HepG2 (cell line): ENCODE measurements at regions not wholly inside any gene's neighbourhood (a gene's known extent, or its start where the extent isn't known, plus 50 kb on each side); places are given as distances from the start of the nearest gene placed in this dataset.
A peak's percentile ranks its signal among the peaks of the same experiment; 100 is the strongest.

ENCODE experiments used
- BCLAF1 ChIP-seq: fragments of 450-650 bp; IDR thresholded peaks from 2 replicates; pipeline ENCODE4 v1.6.1; 2017; ENCODE audit warnings: mild to moderate bottlenecking
- EED ChIP-seq: sonication (generic); formaldehyde crosslinking; IDR thresholded peaks from 2 replicates; pipeline ENCODE4 v1.5.0; 2020; ENCODE audit warnings: mild to moderate bottlenecking, missing genetic modification reagents
- FOXC1 ChIP-seq: sonication (generic); formaldehyde crosslinking; IDR thresholded peaks from 2 replicates; pipeline ENCODE4 v1.8.0; 2022; ENCODE audit warnings: mild to moderate bottlenecking, missing genetic modification reagents, borderline replicate concordance
- FOXK1 ChIP-seq: sonication (generic); formaldehyde crosslinking; IDR thresholded peaks from 2 replicates; pipeline ENCODE4 v1.4.0; 2020; ENCODE audit warnings: low read depth, missing genetic modification reagents, borderline replicate concordance
- JDP2 ChIP-seq: sonication (generic); formaldehyde crosslinking; IDR thresholded peaks from 2 replicates; pipeline ENCODE4 v1.8.1; 2022; ENCODE audit warnings: missing genetic modification reagents, borderline replicate concordance
- KMT2B ChIP-seq: IDR thresholded peaks from 2 replicates; pipeline ENCODE4 v1.6.1; 2016; ENCODE audit warnings: missing genetic modification reagents, missing compliant biosample characterization
- MTA1 ChIP-seq: sonication (generic); formaldehyde crosslinking; IDR thresholded peaks from 2 replicates; pipeline ENCODE4 v1.4.0; 2020; ENCODE audit warnings: missing genetic modification reagents, mild to moderate bottlenecking, borderline replicate concordance
- PBX2 ChIP-seq: IDR thresholded peaks from 2 replicates; pipeline ENCODE4 v1.6.1; 2016; ENCODE audit warnings: control low read depth
- TBL1XR1 ChIP-seq: fragments of 150-350 bp; IDR thresholded peaks from 2 replicates; pipeline ENCODE4 v1.6.1; 2014; ENCODE audit warnings: borderline replicate concordance, low read length; ENCODE audit not compliant: partially characterized antibody
- TBP ChIP-seq: sonication (generic); formaldehyde crosslinking; IDR thresholded peaks from 2 replicates; pipeline ENCODE4 v1.5.0; 2020; ENCODE audit warnings: missing genetic modification reagents
- WIZ ChIP-seq: sonication (generic); formaldehyde crosslinking; IDR thresholded peaks from 2 replicates; pipeline ENCODE4 v1.5.1; 2020; ENCODE audit warnings: mild to moderate bottlenecking, missing genetic modification reagents
- ZBTB20 ChIP-seq: sonication (generic); formaldehyde crosslinking; IDR thresholded peaks from 2 replicates; pipeline ENCODE4 v1.8.1; 2023; ENCODE audit warnings: missing genetic modification reagents, low read depth, mild to moderate bottlenecking, borderline replicate concordance
- ZFY ChIP-seq: sonication (generic); formaldehyde crosslinking; IDR thresholded peaks from 2 replicates; pipeline ENCODE4 v1.4.0; 2020; ENCODE audit warnings: missing genetic modification reagents
- ZNF18 ChIP-seq: sonication (generic); formaldehyde crosslinking; IDR thresholded peaks from 2 replicates; pipeline ENCODE4 v1.8.0; 2022; ENCODE audit warnings: mild to moderate bottlenecking, missing genetic modification reagents; ENCODE audit not compliant: insufficient replicate concordance
- ZNF180 ChIP-seq: sonication (generic); formaldehyde crosslinking; IDR thresholded peaks from 2 replicates; pipeline ENCODE4 v1.4.0; 2020; ENCODE audit warnings: low read depth, missing genetic modification reagents, borderline replicate concordance
- ZNF224 ChIP-seq: sonication (generic); formaldehyde crosslinking; IDR thresholded peaks from 2 replicates; pipeline ENCODE4 v1.5.0; 2020; ENCODE audit warnings: mild to moderate bottlenecking, missing genetic modification reagents
- ZNF251 ChIP-seq: sonication (generic); formaldehyde crosslinking; IDR thresholded peaks from 2 replicates; pipeline ENCODE4 v1.9.0; 2021; ENCODE audit warnings: mild to moderate bottlenecking, missing genetic modification reagents
- ZNF337 ChIP-seq: sonication (generic); formaldehyde crosslinking; IDR thresholded peaks from 2 replicates; pipeline ENCODE4 v1.5.1; 2020; ENCODE audit warnings: missing genetic modification reagents, low read depth, mild to moderate bottlenecking, borderline replicate concordance
- ZNF710 ChIP-seq: sonication (generic); formaldehyde crosslinking; IDR thresholded peaks from 2 replicates; pipeline ENCODE4 v1.5.0; 2020; ENCODE audit warnings: mild to moderate bottlenecking, missing genetic modification reagents, borderline replicate concordance
- ZNF713 ChIP-seq: sonication (generic); formaldehyde crosslinking; IDR thresholded peaks from 2 replicates; pipeline ENCODE4 v1.4.0; 2020; ENCODE audit warnings: mild to moderate bottlenecking, missing genetic modification reagents
- TF ChIP-seq, protein P1 (sequence below): sonication (generic); formaldehyde crosslinking; IDR thresholded peaks from 2 replicates; pipeline ENCODE4 v1.8.1; 2023; ENCODE audit warnings: mild to moderate bottlenecking, missing genetic modification reagents, borderline replicate concordance

GRCh38 chr17:72580321-72581127 lies 459.7 kb downstream of the SOX9 start (continued):
- no peak for TF ChIP-seq JDP2 (CRISPR knock-in tag)
- TF ChIP-seq TBL1XR1: no peak
- TF ChIP-seq, protein P1, sequence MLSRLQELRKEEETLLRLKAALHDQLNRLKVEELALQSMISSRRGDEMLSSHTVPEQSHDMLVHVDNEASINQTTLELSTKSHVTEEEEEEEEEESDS (CRISPR knock-in tag): no peak
- TF ChIP-seq ZNF710: peak; percentile 42; the same call in 1 of the 2 replicates
- TF ChIP-seq BCLAF1: no peak
- no peak for TF ChIP-seq ZNF251 (CRISPR knock-in tag)
- no peak for TF ChIP-seq WIZ
- no peak for TF ChIP-seq TBP (CRISPR knock-in tag)
- no peak for TF ChIP-seq ZNF180
- TF ChIP-seq KMT2B: peak; percentile 82
- no peak for TF ChIP-seq EED (CRISPR knock-in tag)
- peak; percentile 68; the same call in 1 of the 2 replicates for TF ChIP-seq ZNF337 (CRISPR knock-in tag)
- no peak for TF ChIP-seq FOXC1
- no peak; the same call in 1 of the 2 replicates for TF ChIP-seq ZNF224 (CRISPR knock-in tag)
- peak; percentile 89 for TF ChIP-seq FOXK1 (CRISPR knock-in tag)
- TF ChIP-seq MTA1 (CRISPR knock-in tag): no peak
- no peak for TF ChIP-seq PBX2
- TF ChIP-seq ZNF18 (CRISPR knock-in tag): peak; percentile 92
- TF ChIP-seq ZNF713 (CRISPR knock-in tag): no peak
- TF ChIP-seq ZFY (CRISPR knock-in tag): peak; percentile 39; the same call in 1 of the 2 replicates
- peak; percentile 94 for TF ChIP-seq ZBTB20
